GM10248 (cell line): ENCODE measurements at regions not wholly inside any gene's neighbourhood (a gene's known extent, or its start where the extent isn't known, plus 50 kb on each side); places are given as distances from the start of the nearest gene placed in this dataset.
"Not testable (repeated sequence)": the region's sequence is repeated elsewhere in the genome, so short reads cannot be mapped to it uniquely, and the experiment has no call there.

Experiments used
- CTCF ChIA-PET: fragments of 300-600 bp; sonication (Branson Sonifier 250); formaldehyde crosslinking; extraction: SDS; loops from one replicate; lab custom pipeline; 2021; ENCODE audit warnings: antibody characterized with exemption; lab: Yijun Ruan, JAX
- POLR2A ChIA-PET: fragments of 350-650 bp; sonication (Branson Sonifier 250); formaldehyde crosslinking; extraction: SDS; loops from one replicate; lab custom pipeline; 2020; ENCODE audit warnings: antibody characterized with exemption; lab: Yijun Ruan, JAX
- DNase-seq: peaks from one replicate; pipeline ENCODE4 v3.0.0; 2012; ENCODE audit errors: extremely low spot score
- CTCF ChIP-seq: IDR thresholded peaks from 2 replicates; pipeline ENCODE4 v1.5.1; 2012; ENCODE audit warnings: mild to moderate bottlenecking, low read depth; ENCODE audit errors: extremely low read depth, missing control alignments, control extremely low read depth

GRCh38 chr16:60811657-60812056 is 1224.6 kb downstream of the CDH8 start:
- POLR2A ChIA-PET, result no interaction called here
- DNase-seq, result no peak
- CTCF ChIA-PET, result interaction anchor here (0.9 to 1.0 kb wide), 2 partner anchors 9 to 14 kb away, joined by 3 read pairs; no protein-coding TSS in a partner anchor
- TF ChIP-seq CTCF, result no peak

GRCh38 chr16:60811051-60811608 is 1225.1 kb downstream of the CDH8 start:
- ChIA-PET CTCF (interaction anchor here (1.0 to 1.3 kb wide), 3 partner anchors 10 to 14 kb away, joined by 3 read pairs; no protein-coding TSS in a partner anchor), POLR2A (no interaction called here)
- TF ChIP-seq CTCF, result no peak
- no peak for DNase-seq

- POLR2A ChIA-PET, result no interaction called here
Observed at GRCh38 chr16:60810250-60810649, 1226.0 kb downstream of the CDH8 start.

GRCh38 chr16:60792437-60792836 is 1243.8 kb downstream of the CDH8 start:
- no peak for DNase-seq
- TF ChIP-seq CTCF, result no peak
- CTCF ChIA-PET, result no interaction called here
- POLR2A ChIA-PET, result no interaction called here

More at GRCh38 chr16:60810250-60810649, 1226.0 kb downstream of the CDH8 start:
- TF ChIP-seq CTCF, result no peak
- CTCF ChIA-PET, result interaction anchor here (1.0 to 1.3 kb wide), 2 partner anchors 11 to 13 kb away, joined by 3 read pairs; no protein-coding TSS in a partner anchor
- DNase-seq, result no peak

- ChIA-PET POLR2A (no interaction called here), CTCF (no interaction called here)
- no peak for DNase-seq
- TF ChIP-seq CTCF, result no peak
Observed at GRCh38 chr16:60788631-60789030, 1247.6 kb downstream of the CDH8 start.

GRCh38 chr16:60776281-60776680 is 1260.0 kb downstream of the CDH8 start:
- TF ChIP-seq CTCF, result no peak
- CTCF ChIA-PET, result no interaction called here
- POLR2A ChIA-PET, result no interaction called here
- no peak for DNase-seq

- ChIA-PET POLR2A (no interaction called here), CTCF (interaction anchor here (1.5 kb wide), 1 partner anchor 10 kb away, joined by 3 read pairs; no protein-coding TSS in a partner anchor)
- DNase-seq, result no peak
- TF ChIP-seq CTCF, result no peak
Observed at GRCh38 chr16:60771138-60771537, 1265.1 kb downstream of the CDH8 start.

GRCh38 chr16:60770384-60770783 is 1265.9 kb downstream of the CDH8 start:
- POLR2A ChIA-PET, DNase-seq: not testable (repeated sequence)
- CTCF ChIA-PET, result interaction anchor here (1.5 kb wide), 1 partner anchor 11 kb away, joined by 3 read pairs; no protein-coding TSS in a partner anchor
